ENCODE measurements at regions not wholly inside any gene's neighbourhood (a gene's known extent, or its start where the extent isn't known, plus 50 kb on each side); places are given as distances from the start of the nearest gene placed in this dataset.
"Not testable (repeated sequence)": the region's sequence is repeated elsewhere in the genome, so short reads cannot be mapped to it uniquely, and the experiment has no call there.

DNA sequence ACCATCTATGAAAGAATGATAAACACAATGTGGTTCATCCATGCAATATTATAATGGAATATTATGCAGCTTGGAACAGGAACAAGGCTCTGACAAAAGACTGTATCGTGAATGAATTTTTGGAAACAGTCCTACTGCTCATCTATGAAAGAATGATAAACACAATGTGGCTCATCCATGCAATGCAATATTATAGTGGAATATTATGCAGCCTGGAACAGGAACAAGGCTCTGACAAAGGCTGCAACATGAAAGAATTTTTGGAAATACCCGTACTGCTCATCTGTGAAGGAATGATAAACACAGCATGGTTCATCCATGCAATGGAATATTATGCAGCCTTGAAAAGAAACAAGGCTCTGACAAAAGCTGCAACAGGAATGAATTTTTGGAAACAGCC lies 158.8 kb downstream of the CRLF2 start:
- not testable (repeated sequence) for DNase-seq

- DNase-seq, result no peak
These were observed 159.4 kb downstream of the CRLF2 start for GRCh38 chrX:1053072-1053471.

- DNase-seq, result no peak
These were observed 160.4 kb downstream of the CRLF2 start for GRCh38 chrX:1052021-1052420.

GRCh38 chrX:1051421-1051820 lies 161.0 kb downstream of the CRLF2 start:
- DNase-seq, result no peak

- DNase-seq, result no peak
These were observed 166.7 kb downstream of the CRLF2 start for GRCh38 chrX:1045680-1046314.

DNA sequence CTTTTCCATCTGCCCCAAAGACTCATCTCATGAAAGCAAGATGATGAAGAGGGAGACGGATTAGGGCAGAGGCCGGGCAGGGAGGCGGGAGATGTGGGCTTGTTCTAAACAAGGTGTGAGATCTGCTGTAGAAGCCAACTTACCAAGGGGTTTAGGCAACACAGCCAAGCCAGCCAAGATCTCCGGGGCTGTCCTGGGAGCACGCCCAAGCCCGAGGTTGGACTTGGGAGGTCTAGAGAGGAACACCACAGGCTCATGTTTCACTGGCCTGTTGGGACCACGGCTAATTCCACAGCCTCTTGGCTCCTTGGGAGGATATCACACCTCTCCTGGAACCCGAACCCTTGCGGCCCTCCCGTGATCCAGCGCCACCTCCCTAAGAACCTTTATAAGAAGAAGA lies 171.4 kb downstream of the CRLF2 start:
- no peak for DNase-seq

- not testable (repeated sequence) for DNase-seq
These were observed 176.5 kb downstream of the CRLF2 start for GRCh38 chrX:1035931-1036330.

DNA sequence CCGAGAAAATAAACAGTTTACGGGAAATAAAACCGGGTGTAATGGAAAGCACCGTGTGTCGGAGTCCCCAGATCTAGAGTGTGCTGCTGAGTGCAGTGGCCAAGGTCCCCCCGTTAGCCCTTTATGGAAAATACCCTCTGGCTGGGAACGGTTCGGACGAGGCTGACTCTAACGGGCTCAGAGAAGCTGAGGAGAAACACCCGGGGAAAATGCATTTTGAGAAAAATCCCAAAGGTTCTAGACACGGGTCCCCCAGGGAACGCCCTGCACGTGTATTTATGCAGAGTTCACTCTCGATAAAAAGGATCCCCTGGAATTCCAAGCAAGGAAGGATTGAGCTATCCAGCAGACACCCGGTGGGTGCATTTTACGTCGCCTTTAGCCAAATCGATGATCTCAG lies 177.2 kb downstream of the CRLF2 start:
- no peak for DNase-seq

- DNase-seq, result no peak
These were observed 177.7 kb downstream of the CRLF2 start for GRCh38 chrX:1034717-1035116.

DNA sequence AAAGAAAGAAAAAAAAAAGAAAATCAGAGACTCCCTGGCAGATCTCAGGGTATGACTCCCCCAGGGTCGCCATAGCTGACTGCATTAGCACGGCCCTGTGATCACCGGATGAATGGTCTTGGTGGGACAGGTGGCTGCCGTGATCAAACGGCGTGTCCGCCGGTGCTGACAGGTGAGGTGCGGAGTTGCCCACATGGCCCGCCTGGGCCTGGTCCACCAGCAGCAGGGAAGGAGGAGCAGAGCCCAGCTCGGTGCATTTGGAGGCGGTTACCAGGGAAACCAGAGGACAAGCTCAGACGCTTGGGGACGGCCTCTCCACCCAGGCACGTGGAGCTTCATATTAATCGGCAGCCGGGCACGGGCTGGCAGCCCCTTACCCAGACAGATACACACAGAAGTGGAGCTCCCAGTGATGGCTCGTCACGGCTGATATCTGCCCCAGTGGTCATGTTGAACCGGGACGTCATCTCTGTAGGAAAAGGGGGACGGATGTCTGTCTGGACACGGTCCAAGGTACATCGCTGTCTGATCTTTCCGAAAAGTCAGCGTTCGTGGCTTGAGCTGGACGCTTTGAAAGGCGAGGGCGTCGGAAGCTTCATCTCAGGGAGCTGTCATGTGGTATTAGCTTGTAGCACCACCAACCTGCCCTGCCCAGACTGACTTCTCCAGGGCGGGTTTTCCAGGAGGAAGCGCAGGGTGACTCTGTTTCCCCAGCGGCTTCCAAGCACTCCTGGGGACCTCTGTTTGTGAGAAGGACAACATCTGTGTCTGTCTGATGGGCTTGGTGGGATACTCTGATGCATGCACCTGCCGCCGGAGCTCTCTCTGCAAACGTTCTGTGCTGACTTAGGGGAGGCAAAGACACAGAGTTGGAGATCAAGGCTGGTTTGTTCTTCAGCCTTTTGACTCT lies 180.7 kb downstream of the CRLF2 start:
- no peak for DNase-seq

- no peak for DNase-seq
These were observed 183.0 kb downstream of the CRLF2 start for GRCh38 chrX:1029494-1029893.

DNA sequence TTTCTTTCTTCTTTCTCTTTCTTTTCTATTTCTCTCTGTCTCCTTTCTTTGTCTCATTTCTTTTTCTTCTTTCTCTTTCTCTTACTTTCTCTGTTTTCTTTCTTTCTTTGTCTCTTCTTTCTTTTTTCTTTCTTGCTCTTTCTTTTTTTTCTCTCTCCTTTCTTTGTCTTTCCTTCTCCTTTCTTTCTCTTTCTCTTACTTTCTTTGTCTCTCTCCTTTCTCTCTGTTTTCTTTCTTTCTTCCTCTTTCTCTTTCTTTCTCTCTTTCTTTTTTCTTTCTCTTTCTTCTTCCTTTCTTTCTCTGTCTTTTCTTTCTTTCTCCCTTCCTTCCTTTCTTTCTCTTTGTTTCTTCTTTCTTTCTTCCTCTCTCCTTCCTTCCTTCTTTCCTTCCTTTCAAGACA lies 184.8 kb downstream of the CRLF2 start:
- DNase-seq, result no peak

- no peak for DNase-seq
These were observed 185.3 kb downstream of the CRLF2 start for GRCh38 chrX:1027133-1027532.

GRCh38 chrX:1026263-1027015 lies 186.0 kb downstream of the CRLF2 start:
- no peak for DNase-seq

GRCh38 chrX:1025413-1025812 lies 187.0 kb downstream of the CRLF2 start:
- DNase-seq, result no peak

GRCh38 chrX:1023676-1024075 lies 188.8 kb downstream of the CRLF2 start:
- DNase-seq, result no peak

DNA sequence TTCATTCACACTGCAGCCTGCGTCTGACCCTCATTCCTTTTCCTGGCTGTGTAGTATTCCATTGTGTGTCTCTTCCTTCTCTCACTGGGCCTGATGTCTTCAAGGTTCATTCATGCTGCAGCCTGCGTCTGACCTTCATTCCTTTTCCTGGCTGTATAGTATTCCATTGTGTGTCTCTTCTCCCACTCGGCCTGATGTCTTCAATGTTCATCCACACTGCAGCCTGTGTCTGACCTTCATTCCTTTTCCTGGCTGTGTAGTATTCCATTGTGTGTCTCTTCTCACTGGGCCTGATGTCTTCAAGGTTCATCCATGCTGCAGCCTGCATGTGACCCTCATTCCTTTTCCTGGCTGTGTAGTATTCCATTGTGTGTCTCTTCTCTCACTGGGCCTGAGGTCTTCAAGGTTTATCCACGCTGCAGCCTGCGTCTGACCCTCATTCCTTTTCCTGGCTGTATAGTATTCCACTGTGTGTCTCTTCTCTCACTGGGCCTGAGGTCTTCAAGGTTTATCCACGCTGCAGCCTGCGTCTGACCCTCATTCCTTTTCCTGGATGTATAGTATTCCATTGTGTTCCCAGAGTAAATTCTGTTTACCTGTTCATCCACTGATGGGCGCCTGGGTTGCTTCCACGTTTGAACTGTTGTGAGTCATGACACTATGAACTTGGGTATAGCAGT lies 191.0 kb downstream of the CRLF2 start:
- not testable (repeated sequence) for DNase-seq

GRCh38 chrX:1020634-1021166 lies 191.7 kb downstream of the CRLF2 start:
- no peak for DNase-seq

GRCh38 chrX:1016926-1017325 lies 195.5 kb downstream of the CRLF2 start:
- DNase-seq, result not testable (repeated sequence)

GRCh38 chrX:1016281-1016680 lies 196.2 kb downstream of the CRLF2 start:
- not testable (repeated sequence) for DNase-seq

DNA sequence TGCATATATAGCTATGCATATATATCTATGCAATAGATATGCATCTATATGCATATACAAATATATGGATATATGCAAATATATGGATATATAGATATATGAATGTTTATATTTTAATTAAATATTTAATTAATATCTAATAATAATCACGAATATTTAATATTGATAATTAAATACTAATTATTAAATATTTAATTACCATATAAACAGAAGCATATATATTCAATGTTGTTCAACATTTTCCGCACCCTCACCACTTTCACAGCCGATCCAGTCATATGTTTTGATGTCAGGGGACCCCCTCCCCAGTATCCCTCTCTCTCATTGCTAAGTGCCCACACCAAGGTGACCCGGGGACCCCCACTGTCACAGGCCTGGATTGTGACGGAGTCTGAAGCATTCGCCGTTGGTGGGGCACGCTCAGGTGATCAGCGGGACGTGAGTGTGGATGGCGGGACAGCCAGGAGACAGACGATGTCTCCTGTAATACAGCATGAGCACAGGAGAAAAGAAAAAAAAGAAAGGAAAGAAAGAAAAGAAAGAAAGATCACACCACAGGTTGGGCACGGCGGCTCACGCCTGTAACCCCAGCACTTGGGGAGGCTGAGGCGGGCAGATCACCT lies 199.7 kb downstream of the CRLF2 start:
- DNase-seq, result no peak

DNA sequence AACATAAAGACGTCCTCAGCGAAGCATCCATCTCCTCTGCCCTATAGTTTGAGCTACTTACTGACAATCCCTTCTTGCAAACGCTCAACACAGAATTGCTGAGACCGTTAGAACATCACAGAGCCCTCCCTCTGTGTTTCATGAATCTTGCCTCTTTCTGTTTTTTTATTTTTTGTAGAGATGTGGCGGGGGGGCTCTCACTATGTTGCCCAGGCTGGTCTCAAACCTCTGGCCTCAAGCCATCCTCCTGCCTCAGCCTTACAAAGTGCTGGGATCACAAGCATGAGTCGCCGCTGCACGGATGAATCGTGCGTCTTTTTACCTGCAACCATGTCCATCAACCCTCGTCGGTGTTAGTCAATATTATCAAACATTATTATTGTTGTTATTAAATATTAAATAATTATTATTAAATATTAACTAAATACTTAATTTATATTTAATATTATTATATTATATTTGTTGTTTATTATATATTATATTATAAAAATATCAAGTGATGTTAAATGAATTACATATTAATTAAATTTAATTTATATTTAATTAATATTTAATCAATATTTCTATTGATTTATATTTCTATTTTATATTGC lies 200.7 kb downstream of the CRLF2 start:
- no peak for DNase-seq

Measured in NCI-H1105 (cell line).